ENCODE measurements at regions not wholly inside any gene's neighbourhood (a gene's known extent, or its start where the extent isn't known, plus 50 kb on each side); places are given as distances from the start of the nearest gene placed in this dataset.
"Not testable (repeated sequence)": the region's sequence is repeated elsewhere in the genome, so short reads cannot be mapped to it uniquely, and the experiment has no call there.

GRCh38 chr19:28612275-28612769 is 600.6 kb downstream of the UQCRFS1 start:
- CTCF ChIA-PET: no interaction called here
- BruUV-seq (replicated peaks): no TSS peak

GRCh38 chr19:28611227-28611914 is 601.6 kb downstream of the UQCRFS1 start:
- POLR2A ChIA-PET (ENCODE audit: unreplicated experiment); H3K27ac ChIP-seq; H3K9me3 ChIP-seq (ENCODE audit: insufficient read depth, low read depth); H3K79me2 ChIP-seq (ENCODE audit: low read depth); H3K4me1 ChIP-seq (replicated peaks; ENCODE audit: insufficient read depth); H3K4me2 ChIP-seq; CTCF ChIA-PET; H3K4me3 ChIP-seq; H3K9me2 ChIP-seq (ENCODE audit: insufficient read depth); H3F3A ChIP-seq (ENCODE audit: insufficient read depth, low read depth); H3K36me3 ChIP-seq (ENCODE audit: low read depth); BruUV-seq (replicated peaks); H4K20me1 ChIP-seq (ENCODE audit: insufficient read depth); H2AFZ ChIP-seq; DNase-seq; intact Hi-C loops (cut with micrococcal nuclease; ENCODE audit: unreplicated experiment): not testable (repeated sequence)
- H3K27me3 ChIP-seq (ENCODE audit: insufficient read depth, low read depth): peaks cover 32% of the 10 kb centered on the region

More at GRCh38 chr19:28612275-28612769, 600.6 kb downstream of the UQCRFS1 start:
- H3K4me1 ChIP-seq (replicated peaks; ENCODE audit: insufficient read depth): no peaks in the 10 kb centered on the region
- no peak for DNase-seq
- H3K4me2 ChIP-seq: no peak overlapping the region
- H3K27ac ChIP-seq: no peak overlapping the region
- peaks cover 27% of the 10 kb centered on the region for H3K27me3 ChIP-seq (ENCODE audit: insufficient read depth, low read depth)
- no peaks in the 10 kb centered on the region for H4K20me1 ChIP-seq (ENCODE audit: insufficient read depth)
- intact Hi-C loops (cut with micrococcal nuclease; ENCODE audit: unreplicated experiment): no loop called here
- TF ChIP-seq EZH2 (IDR thresholded peaks at IDR 0.05; ENCODE audit: low read depth): no peak
- no peak for TF ChIP-seq CTCF (conservative IDR thresholded peaks at IDR 0.05)
- H3K36me3 ChIP-seq (ENCODE audit: low read depth): no peaks in the 10 kb centered on the region
- no peak overlapping the region for H2AFZ ChIP-seq
- no peaks in the 10 kb centered on the region for H3F3A ChIP-seq (ENCODE audit: insufficient read depth, low read depth)
- no peaks in the 10 kb centered on the region for H3K9me2 ChIP-seq (ENCODE audit: insufficient read depth)
- no peaks in the 10 kb centered on the region; the same call in none of the 2 replicates for H3K9me3 ChIP-seq (ENCODE audit: insufficient read depth, low read depth)
- no peak overlapping the region for H3K4me3 ChIP-seq
- POLR2A ChIA-PET (ENCODE audit: unreplicated experiment): no interaction called here
- no peaks in the 10 kb centered on the region for H3K79me2 ChIP-seq (ENCODE audit: low read depth)

GRCh38 chr19:28610731-28611130 is 602.2 kb downstream of the UQCRFS1 start:
- Histone ChIP-seq H3K9me2 (ENCODE audit: insufficient read depth) (no peaks in the 10 kb centered on the region), H3K4me2 (no peak overlapping the region), H3K4me3 (no peak overlapping the region), H2AFZ (no peak overlapping the region), H3K27ac (no peak overlapping the region), H3F3A (ENCODE audit: insufficient read depth, low read depth) (no peaks in the 10 kb centered on the region), H3K36me3 (ENCODE audit: low read depth) (no peaks in the 10 kb centered on the region), H3K27me3 (ENCODE audit: insufficient read depth, low read depth) (peaks cover 39% of the 10 kb centered on the region), H3K4me1 (replicated peaks; ENCODE audit: insufficient read depth) (no peaks in the 10 kb centered on the region), H3K79me2 (ENCODE audit: low read depth) (no peaks in the 10 kb centered on the region), H4K20me1 (ENCODE audit: insufficient read depth) (no peaks in the 10 kb centered on the region), H3K9me3 (ENCODE audit: insufficient read depth, low read depth) (no peaks in the 10 kb centered on the region; the same call in none of the 2 replicates)
- BruUV-seq (replicated peaks): no TSS peak
- CTCF ChIA-PET: no interaction called here
- no peak for TF ChIP-seq CTCF (conservative IDR thresholded peaks at IDR 0.05)
- TF ChIP-seq EZH2 (IDR thresholded peaks at IDR 0.05; ENCODE audit: low read depth): no peak
- POLR2A ChIA-PET (ENCODE audit: unreplicated experiment): no interaction called here
- DNase-seq: no peak
- intact Hi-C loops (cut with micrococcal nuclease; ENCODE audit: unreplicated experiment): no loop called here

GRCh38 chr19:28609944-28610343 is 603.0 kb downstream of the UQCRFS1 start:
- Histone ChIP-seq H3K9me2 (ENCODE audit: insufficient read depth) (no peaks in the 10 kb centered on the region), H4K20me1 (ENCODE audit: insufficient read depth) (no peaks in the 10 kb centered on the region), H3K4me3 (no peak overlapping the region), H3F3A (ENCODE audit: insufficient read depth, low read depth) (no peaks in the 10 kb centered on the region), H3K36me3 (ENCODE audit: low read depth) (no peaks in the 10 kb centered on the region), H3K27ac (no peak overlapping the region), H3K9me3 (ENCODE audit: insufficient read depth, low read depth) (no peaks in the 10 kb centered on the region; the same call in 1 of the 2 replicates), H3K4me2 (no peak overlapping the region), H2AFZ (no peak overlapping the region), H3K4me1 (replicated peaks; ENCODE audit: insufficient read depth) (no peaks in the 10 kb centered on the region), H3K79me2 (ENCODE audit: low read depth) (no peaks in the 10 kb centered on the region), H3K27me3 (ENCODE audit: insufficient read depth, low read depth) (peaks cover 45% of the 10 kb centered on the region)
- BruUV-seq (replicated peaks): no TSS peak
- ChIA-PET POLR2A (ENCODE audit: unreplicated experiment) (no interaction called here), CTCF (no interaction called here)
- intact Hi-C loops (cut with micrococcal nuclease; ENCODE audit: unreplicated experiment): no loop called here
- DNase-seq: no peak
- TF ChIP-seq EZH2 (IDR thresholded peaks at IDR 0.05; ENCODE audit: low read depth) (no peak), CTCF (conservative IDR thresholded peaks at IDR 0.05) (no peak)

All from PC-9 (cell line).